ENCODE measurements at regions not wholly inside any gene's neighbourhood (a gene's known extent, or its start where the extent isn't known, plus 50 kb on each side); places are given as distances from the start of the nearest gene placed in this dataset.

DNA sequence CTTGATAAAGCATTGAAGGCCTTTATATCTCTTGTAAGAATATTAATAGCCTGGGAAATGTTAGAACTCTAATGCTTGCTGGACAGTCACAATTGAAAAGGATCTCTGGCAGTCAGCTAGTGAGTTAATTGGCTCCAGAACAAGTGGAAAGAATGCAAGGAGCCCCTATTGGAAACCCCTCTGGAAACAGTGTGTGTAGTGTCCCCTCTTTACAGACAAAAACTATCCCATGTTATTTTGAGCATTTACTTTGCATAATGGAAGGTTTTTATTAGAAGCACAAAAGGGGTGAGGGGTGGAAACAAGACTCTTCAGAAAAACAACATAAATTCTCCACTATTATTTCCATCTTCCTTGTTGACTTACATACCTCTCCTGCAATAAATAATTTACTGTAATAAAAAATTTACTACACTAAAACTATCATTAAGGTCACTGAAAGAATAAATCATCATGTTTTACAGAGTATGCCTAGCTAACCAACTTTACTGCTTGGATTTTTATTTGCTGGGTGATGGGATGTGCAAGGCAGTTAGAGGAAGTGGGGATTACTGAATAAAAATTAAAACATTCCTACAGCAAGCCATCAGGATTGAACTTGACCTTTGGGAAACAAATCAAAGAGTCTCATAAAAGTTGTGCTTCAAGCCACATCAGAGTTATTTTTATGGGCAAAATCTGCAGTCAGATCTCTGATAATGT is 610.4 kb downstream of the TBC1D4 start:
- no peak for DNase-seq (ENCODE audit: low read depth)

DNA sequence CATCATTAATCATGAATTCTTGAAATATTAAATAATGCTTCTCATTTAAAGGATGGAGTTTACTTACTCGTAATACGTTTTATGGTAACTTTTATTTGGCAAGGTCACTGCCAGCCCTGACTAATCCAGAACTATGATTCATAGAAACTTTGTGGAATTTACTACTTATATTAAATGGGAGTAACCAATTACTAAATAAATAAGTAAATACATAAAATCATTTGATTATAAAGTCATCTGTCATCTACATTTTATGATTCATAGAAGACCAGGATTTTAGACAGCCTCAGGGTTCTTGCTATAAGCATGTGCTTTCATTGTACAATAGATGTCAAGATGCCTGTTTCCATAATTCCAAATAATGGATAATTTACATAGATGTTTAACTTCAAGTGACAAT is 611.1 kb downstream of the TBC1D4 start:
- DNase-seq (ENCODE audit: low read depth): no peak

DNA sequence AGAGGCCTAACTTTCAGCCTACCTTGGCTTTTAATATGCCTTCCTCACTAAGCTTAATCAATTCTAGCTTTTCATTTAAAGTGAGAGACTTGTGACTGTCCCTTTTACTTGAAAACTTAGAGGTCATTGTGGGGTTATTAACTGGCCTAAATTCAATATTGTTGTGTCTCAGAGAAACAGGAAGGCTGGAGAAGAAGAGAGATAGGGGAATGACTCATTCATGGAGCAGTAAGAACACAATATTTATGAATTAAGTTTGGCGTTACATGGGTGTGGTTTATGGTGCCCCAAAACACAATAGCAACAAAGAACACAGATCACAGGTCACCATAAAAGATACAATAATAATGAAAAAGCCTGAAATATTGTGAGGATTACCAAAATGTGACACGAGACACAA is 612.1 kb downstream of the TBC1D4 start:
- DNase-seq (ENCODE audit: low read depth): peak; percentile 48

GRCh38 chr13:74868049-74868448 is 613.9 kb downstream of the TBC1D4 start:
- no peak for DNase-seq (ENCODE audit: low read depth)

GRCh38 chr13:74867460-74867859 is 614.5 kb downstream of the TBC1D4 start:
- DNase-seq (ENCODE audit: low read depth): no peak

DNA sequence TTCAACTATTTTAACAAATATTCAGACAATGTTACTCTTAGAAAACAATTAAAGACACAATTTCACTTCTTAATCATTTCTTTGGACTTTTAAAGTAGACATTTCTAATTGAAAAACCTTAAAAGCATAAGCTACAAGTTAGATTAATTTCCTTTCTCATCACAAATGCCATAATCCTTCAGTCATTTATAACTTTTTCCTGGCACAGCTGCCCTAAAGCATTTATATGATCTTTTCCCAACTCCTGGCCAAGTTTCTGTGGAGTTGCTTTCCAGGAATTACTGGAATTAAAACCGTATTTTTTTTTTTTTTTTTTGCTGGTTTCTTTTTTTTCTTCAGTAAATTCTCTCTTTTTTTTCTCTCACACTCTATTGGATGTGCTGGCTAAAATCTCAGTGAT is 615.9 kb downstream of the TBC1D4 start:
- no peak for DNase-seq (ENCODE audit: low read depth)

- DNase-seq (ENCODE audit: low read depth): no peak
These were observed 616.3 kb downstream of the TBC1D4 start for GRCh38 chr13:74865656-74866055.

GRCh38 chr13:74860789-74861188 is 621.2 kb downstream of the TBC1D4 start:
- no peak for DNase-seq (ENCODE audit: low read depth)

GRCh38 chr13:74850893-74851292 is 631.1 kb downstream of the TBC1D4 start:
- DNase-seq (ENCODE audit: low read depth): no peak

GRCh38 chr13:74847966-74848365 is 634.0 kb downstream of the TBC1D4 start:
- DNase-seq (ENCODE audit: low read depth): no peak

DNA sequence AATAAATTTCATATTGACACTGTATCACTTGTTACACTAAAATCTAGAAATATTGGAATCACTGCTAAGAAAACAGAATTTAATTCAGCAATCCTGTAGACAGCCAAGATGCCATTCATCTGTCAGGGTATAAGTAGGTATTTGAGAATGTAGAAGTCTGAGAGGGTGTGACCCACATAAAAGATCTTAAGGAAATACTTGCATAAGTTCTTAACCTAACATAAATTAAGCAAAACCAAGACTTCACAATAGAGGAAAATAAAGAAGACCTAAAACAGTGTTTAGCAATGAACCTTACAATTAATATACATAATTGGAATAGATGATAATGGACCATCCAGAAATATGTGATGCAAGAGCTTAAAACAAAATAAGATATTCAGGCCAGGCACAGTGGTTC is 636.2 kb downstream of the TBC1D4 start:
- DNase-seq (ENCODE audit: low read depth): no peak

GRCh38 chr13:74841651-74842050 is 640.3 kb downstream of the TBC1D4 start:
- no peak for DNase-seq (ENCODE audit: low read depth)

GRCh38 chr13:74841123-74841522 is 640.8 kb downstream of the TBC1D4 start:
- DNase-seq (ENCODE audit: low read depth): no peak

- no peak for DNase-seq (ENCODE audit: low read depth)
These were observed 642.3 kb downstream of the TBC1D4 start for GRCh38 chr13:74839656-74840055.

DNA sequence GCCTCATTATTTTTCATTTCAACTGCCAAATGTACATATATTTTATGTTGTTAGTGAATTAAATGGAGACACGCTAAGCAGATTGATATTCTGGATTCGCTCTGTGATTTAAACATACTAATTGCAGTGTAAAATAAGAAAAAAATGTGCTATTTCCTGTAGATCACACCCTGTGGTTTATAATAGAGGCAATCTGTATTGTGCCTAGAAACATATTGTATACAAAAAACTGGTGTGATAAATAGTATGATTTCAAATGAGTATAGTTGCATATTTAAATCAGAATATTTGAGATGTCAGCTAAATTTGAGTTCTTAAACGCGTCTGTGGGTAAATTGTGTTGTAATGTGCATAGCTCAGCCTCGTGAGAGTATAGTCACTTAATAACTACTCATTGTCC is 643.9 kb downstream of the TBC1D4 start:
- no peak for DNase-seq (ENCODE audit: low read depth)

DNA sequence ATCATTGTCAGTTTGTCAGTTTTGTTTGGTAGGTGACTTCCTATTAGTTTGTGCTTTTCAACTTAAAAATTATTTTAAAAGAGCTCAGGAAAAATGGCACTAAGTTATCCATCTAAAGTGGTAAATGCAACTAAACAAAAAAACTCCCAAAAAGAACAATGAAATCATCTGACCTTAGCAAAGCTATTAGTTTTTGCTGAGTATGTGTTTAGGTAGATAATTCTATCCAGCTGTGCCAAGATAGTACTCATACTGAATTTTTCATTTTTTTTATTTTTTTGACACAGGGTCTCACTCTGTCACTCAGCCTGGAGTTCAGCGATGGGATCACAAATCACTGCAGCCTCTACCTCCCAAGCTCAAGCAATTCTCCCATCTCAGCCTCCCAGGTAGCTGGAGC is 645.3 kb downstream of the TBC1D4 start:
- DNase-seq (ENCODE audit: low read depth): no peak

DNA sequence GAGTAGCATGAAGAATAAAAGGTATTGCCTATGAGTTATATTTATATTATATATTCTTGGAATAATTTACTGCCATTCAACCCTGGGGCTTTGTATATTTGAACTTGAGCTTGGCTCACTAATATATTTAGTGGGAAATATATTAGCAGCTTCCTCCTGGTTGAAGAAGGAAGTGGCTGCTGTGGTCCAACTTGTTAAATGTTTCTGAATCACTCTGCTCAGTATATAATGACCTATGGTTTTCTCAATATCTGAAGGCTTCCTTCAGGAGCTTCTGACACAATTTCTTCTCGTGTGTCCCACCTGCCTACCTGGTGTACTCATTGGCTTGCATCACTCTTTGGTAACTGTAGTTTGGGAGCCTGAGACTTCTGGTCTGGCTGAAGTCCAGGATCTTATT is 646.4 kb downstream of the TBC1D4 start:
- no peak for DNase-seq (ENCODE audit: low read depth)

DNA sequence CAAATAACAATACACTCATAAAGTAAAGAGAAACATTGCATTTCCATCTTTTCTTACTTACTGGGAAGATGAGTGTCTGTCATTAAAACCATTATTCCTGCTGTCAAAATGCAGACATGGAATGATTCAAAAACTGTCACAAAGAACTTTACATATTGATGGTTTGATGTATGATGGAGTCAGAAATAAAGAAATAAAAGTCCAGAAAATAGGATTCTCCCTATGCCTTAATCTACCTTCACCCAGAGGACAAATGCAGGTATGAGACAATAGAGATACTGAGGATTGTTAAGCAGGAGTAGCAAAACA is 656.1 kb downstream of the TBC1D4 start:
- no peak for DNase-seq (ENCODE audit: low read depth)

GRCh38 chr13:74825152-74825937 is 656.6 kb downstream of the TBC1D4 start:
- DNase-seq (ENCODE audit: low read depth): no peak

GRCh38 chr13:74820809-74821208 is 661.2 kb downstream of the TBC1D4 start:
- no peak for DNase-seq (ENCODE audit: low read depth)

DNA sequence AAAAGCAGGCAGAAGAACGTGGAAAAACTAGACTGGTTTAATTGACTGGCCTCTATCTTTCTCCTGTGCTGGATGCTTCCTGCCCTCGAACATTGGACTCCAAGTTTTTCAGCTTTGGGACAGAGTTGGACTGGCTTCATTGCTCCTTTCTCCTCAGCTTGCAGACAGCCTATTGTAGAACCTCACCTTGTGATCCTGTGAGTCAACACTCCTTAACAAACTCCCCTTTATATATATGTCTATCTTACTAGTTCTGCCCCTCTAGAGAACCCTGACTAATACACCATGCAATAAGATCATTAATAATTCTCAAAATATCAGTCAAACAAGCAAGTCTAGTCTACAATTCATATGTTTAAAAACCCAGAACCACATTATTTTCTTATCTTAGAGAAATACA is 662.4 kb downstream of the TBC1D4 start:
- no peak for DNase-seq (ENCODE audit: low read depth)

GRCh38 chr13:74816737-74817136 is 665.2 kb downstream of the TBC1D4 start:
- DNase-seq (ENCODE audit: low read depth): no peak

DNA sequence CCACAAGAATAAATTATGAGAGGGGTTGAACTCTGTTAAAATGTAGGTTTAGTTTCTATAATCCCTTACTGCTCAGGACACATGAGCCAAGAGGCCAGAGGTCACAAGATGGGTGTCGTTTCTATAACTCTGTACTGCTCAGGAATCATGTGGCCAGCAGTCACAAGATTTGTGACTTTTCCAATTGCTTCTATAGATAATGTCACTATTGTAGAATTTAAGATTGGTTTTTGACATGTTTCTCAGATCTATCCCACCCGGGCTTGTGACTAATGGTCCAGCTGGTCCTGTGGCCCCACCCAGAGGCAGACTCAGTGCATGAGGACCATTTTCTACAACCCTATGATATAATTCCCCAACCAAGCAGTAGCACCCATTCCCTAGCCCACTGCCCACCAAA is 662.0 kb upstream of the KLF12 start:
- DNase-seq (ENCODE audit: low read depth): no peak

DNA sequence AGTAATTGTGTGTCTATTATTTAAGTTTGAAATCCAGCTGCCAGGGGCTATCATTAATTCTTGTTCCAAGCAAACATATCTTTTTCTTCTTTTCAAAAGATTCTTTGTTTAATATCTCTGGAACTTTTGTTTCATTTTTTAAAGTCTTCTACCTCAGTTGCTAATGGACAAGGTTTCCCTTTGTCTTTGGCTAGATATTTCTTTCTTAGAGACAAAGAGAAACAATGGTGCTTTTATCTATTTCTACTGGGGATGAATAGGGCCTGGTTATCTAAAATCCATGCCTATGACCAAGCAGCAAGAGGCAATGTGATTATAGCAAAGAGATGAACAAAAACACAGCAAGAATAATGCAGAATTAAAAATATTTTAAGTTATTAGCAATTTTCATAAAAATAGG is 661.3 kb upstream of the KLF12 start:
- DNase-seq (ENCODE audit: low read depth): no peak

All from CMK (cell line).